IMR-90 (cell line): ENCODE measurements at regions not wholly inside any gene's neighbourhood (a gene's known extent, or its start where the extent isn't known, plus 50 kb on each side); places are given as distances from the start of the nearest gene placed in this dataset.

Experiments used
- ATAC-seq: fragments of 200-7000 bp; cut with Tn5 transposase; 2 replicates; pipeline ENCODE4 v1.9.1; 2020; ENCODE audit warnings: low read depth, mild to moderate bottlenecking, moderate library complexity
- BruUV-seq: library from RNA; stranded (reverse); fragments of 400-500 nt; replicated peaks from 2 replicates; lab custom pipeline; 2021; lab: Mats Ljungman, UMichigan
- CTCF ChIA-PET: fragments of 300-600 bp; formaldehyde crosslinking; extraction: SDS; loops from one replicate; lab custom pipeline; 2021; ENCODE audit warnings: antibody characterized with exemption; lab: Yijun Ruan, JAX
- POLR2A ChIA-PET: fragments of 300-600 bp; sonication (Branson Sonifier 250); formaldehyde crosslinking; loops from one replicate; lab custom pipeline; 2022; ENCODE audit warnings: antibody characterized with exemption; ENCODE audit not compliant: unreplicated experiment; lab: Charles Lee
- DNase-seq: peaks from one replicate; pipeline ENCODE4 v3.0.0; 2013
- H2AFZ ChIP-seq: replicated peaks from 2 replicates; pipeline ENCODE3; 2013; ENCODE audit warnings: low read length, mild to moderate bottlenecking; ENCODE audit not compliant: poor library complexity
- H2AK5ac ChIP-seq: 2 replicates; pipeline ENCODE4 v1.6.1; 2013; ENCODE audit warnings: low read depth, low read length, inconsistent platforms
- H2AK9ac ChIP-seq: replicated peaks from 2 replicates; pipeline ENCODE3; 2013; ENCODE audit warnings: mild to moderate bottlenecking, low read depth, low read length, moderate library complexity; ENCODE audit not compliant: poor library complexity
- H2BK120ac ChIP-seq: 2 replicates; pipeline ENCODE4 v1.6.1; 2013; ENCODE audit warnings: low read depth, low read length, inconsistent platforms
- H2BK15ac ChIP-seq: 3 replicates; pipeline ENCODE4 v1.6.1; 2013; ENCODE audit warnings: low read depth, low read length, inconsistent platforms
- H2BK20ac ChIP-seq: 2 replicates; pipeline ENCODE4 v1.6.1; 2013; ENCODE audit warnings: low read depth, mild to moderate bottlenecking, inconsistent platforms, low read length, moderate library complexity
- H2BK5ac ChIP-seq: 2 replicates; pipeline ENCODE4 v1.6.1; 2013; ENCODE audit warnings: mild to moderate bottlenecking, low read depth, low read length, inconsistent platforms; ENCODE audit not compliant: poor library complexity, severe bottlenecking
- H3K14ac ChIP-seq: replicated peaks from 2 replicates; pipeline ENCODE4 v1.6.1; 2013; ENCODE audit warnings: low read depth, low read length, inconsistent platforms
- H3K18ac ChIP-seq: 2 replicates; pipeline ENCODE4 v1.6.1; 2013; ENCODE audit warnings: low read depth, low read length, control low read depth
- H3K23ac ChIP-seq: 2 replicates; pipeline ENCODE4 v1.6.1; 2013; ENCODE audit warnings: low read depth, low read length, inconsistent platforms
- H3K27ac ChIP-seq: 2 replicates; pipeline ENCODE4 v1.5.1; 2013; ENCODE audit warnings: mild to moderate bottlenecking, control low read depth, low read length; ENCODE audit not compliant: insufficient read depth
- H3K27me3 ChIP-seq: 2 replicates; pipeline ENCODE4 v1.6.1; 2013; ENCODE audit warnings: low read length; ENCODE audit not compliant: control insufficient read depth, insufficient read depth
- H3K36me3 ChIP-seq: 2 replicates; pipeline ENCODE4 v1.6.1; 2013; ENCODE audit warnings: low read length, mixed read lengths; ENCODE audit not compliant: control insufficient read depth, insufficient read depth
- H3K4ac ChIP-seq: 2 replicates; pipeline ENCODE4 v1.6.1; 2013; ENCODE audit warnings: low read depth, low read length, inconsistent platforms
- H3K4me1 ChIP-seq: 2 replicates; pipeline ENCODE4 v1.6.1; 2013; ENCODE audit warnings: low read length, mixed read lengths; ENCODE audit not compliant: control insufficient read depth, insufficient read depth
- H3K4me2 ChIP-seq: 2 replicates; pipeline ENCODE4 v1.6.1; 2013; ENCODE audit warnings: low read depth, mild to moderate bottlenecking, control low read depth, low read length, moderate library complexity
- H3K4me3 ChIP-seq: 2 replicates; pipeline ENCODE4 v1.5.1; 2013; ENCODE audit warnings: low read depth, mild to moderate bottlenecking, control low read depth, low read length, moderate library complexity; ENCODE audit not compliant: insufficient read depth
- H3K56ac ChIP-seq: 2 replicates; pipeline ENCODE4 v1.6.1; 2013; ENCODE audit warnings: low read length, inconsistent platforms; ENCODE audit not compliant: insufficient read depth; ENCODE audit errors: extremely low read depth
- H3K79me1 ChIP-seq, 2 experiments: 2 replicates each; pipeline ENCODE4 v1.6.1; 2013; ENCODE audit warnings: low read length in 2 of 2, inconsistent platforms in 1 of 2, low read depth in 1 of 2
- H3K9ac ChIP-seq: 2 replicates; pipeline ENCODE4 v1.6.1; 2013; ENCODE audit warnings: low read depth, low read length, control low read depth
- H3K9me1 ChIP-seq: 2 replicates; pipeline ENCODE4 v1.6.1; 2013; ENCODE audit warnings: low read length, inconsistent platforms; ENCODE audit not compliant: insufficient read depth
- H3K9me3 ChIP-seq: 2 replicates; pipeline ENCODE4 v1.6.1; 2013; ENCODE audit warnings: low read length; ENCODE audit not compliant: control insufficient read depth, insufficient read depth
- H4K20me1 ChIP-seq: 2 replicates; pipeline ENCODE4 v1.6.1; 2013; ENCODE audit warnings: low read length, inconsistent platforms; ENCODE audit not compliant: insufficient read depth
- H4K5ac ChIP-seq: 2 replicates; pipeline ENCODE4 v1.6.1; 2013; ENCODE audit warnings: mild to moderate bottlenecking, low read depth, low read length, control low read depth
- H4K8ac ChIP-seq, 2 experiments: 2 replicates each; pipeline ENCODE4 v1.6.1; 2013; ENCODE audit warnings: low read depth in 2 of 2, low read length in 2 of 2, control low read depth in 1 of 2, inconsistent platforms in 1 of 2
- H4K91ac ChIP-seq: 2 replicates; pipeline ENCODE4 v1.6.1; 2013; ENCODE audit warnings: low read depth, low read length, inconsistent platforms; ENCODE audit not compliant: insufficient read depth
- BHLHE40 ChIP-seq: fragments of 150-350 bp; IDR thresholded peaks from 2 replicates; pipeline ENCODE4 v1.6.1; 2016; ENCODE audit warnings: mild to moderate bottlenecking, low read depth, low read length
- CEBPB ChIP-seq: IDR thresholded peaks from 2 replicates; pipeline ENCODE4 v1.6.1; 2012; ENCODE audit warnings: low read depth, low read length, improper control_type of control experiment
- CTCF ChIP-seq: conservative IDR thresholded peaks from 2 replicates; pipeline ENCODE4 v1.5.1; 2012; ENCODE audit warnings: mild to moderate bottlenecking, low read depth, low read length, improper control_type of control experiment
- MXI1 ChIP-seq: IDR thresholded peaks from 2 replicates; pipeline ENCODE4 v1.6.1; 2012; ENCODE audit warnings: low read depth, mild to moderate bottlenecking, low read length, moderate library complexity, borderline replicate concordance
- POLR2A ChIP-seq: IDR thresholded peaks from 2 replicates; pipeline ENCODE4 v1.6.1; 2012; ENCODE audit warnings: mild to moderate bottlenecking, low read depth, low read length
- WGBS, 2 experiments: methylation state at CpG; one replicate each; pipeline versions ENCODE4 v1.1.5 to v1.1.7; 2013; ENCODE audit warnings: missing lambda C conversion rate in 2 of 2; ENCODE audit not compliant: insufficient read length in 1 of 2; ENCODE audit errors: extremely low coverage in 2 of 2; 5-methylcytosine and 5-hydroxymethylcytosine counted together
- dilution Hi-C: fragments of 300-500 bp; cut with HindIII; formaldehyde crosslinking; loops from one replicate; pipeline ENCODE4 v1.14.3; 2018; ENCODE audit warnings: low sequenced_read_pairs; ENCODE audit not compliant: unreplicated experiment
- in situ Hi-C: fragments of 300-500 bp; cut with MboI; formaldehyde crosslinking; loops from 3 replicates; pipeline ENCODE4 v1.14.3; 2019; ENCODE audit warnings: low sequenced_read_pairs, inconsistent platforms, mixed read lengths
- intact Hi-C: fragments of 100-400 bp; cut with micrococcal nuclease; formaldehyde crosslinking; loops from 2 replicates; pipeline ENCODE4 v1.10.0; 2022

DNA sequence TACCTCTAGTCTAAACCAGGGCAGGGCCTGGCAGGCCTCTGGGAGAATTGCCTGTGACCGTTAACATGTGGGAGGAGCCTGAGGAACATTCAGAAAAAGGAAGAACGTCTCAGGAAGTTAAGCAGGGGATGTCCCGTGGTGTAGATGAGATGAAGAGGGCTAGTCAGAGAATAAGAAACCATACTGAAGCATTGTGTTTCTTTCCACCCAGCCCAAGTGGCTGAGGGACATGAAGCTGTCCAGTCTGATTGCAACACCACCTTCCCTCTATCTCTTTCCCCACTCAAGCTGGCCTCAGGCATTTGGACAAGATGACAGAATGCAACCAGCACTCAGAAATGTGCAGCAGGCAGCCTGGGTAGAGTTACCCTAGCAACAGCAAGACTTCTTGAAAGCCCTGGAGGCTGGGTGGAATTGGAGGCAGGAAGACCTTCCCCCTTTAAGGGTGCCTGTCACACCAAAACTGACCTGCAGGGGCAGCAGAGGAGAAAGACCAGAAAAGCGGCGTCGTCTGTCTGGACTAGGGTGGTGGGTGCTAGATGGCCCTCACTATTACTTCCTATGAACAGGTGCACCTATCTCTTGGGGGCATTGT lies 186.1 kb downstream of the UNC5CL start:
- TF ChIP-seq POLR2A (no peak), CTCF (0 out of 2 replicates have a peak, but pooled peaks have one; percentile 12), MXI1 (no peak), CEBPB (0 out of 2 replicates have a peak, but pooled peaks have one; percentile 16), BHLHE40 (no peak)
- no peaks in the 10 kb centered on the region for H3K9me3 ChIP-seq
- BruUV-seq, result no TSS peak
- H3K9me1 ChIP-seq, result no peaks in the 10 kb centered on the region
- H4K5ac ChIP-seq, result no peak overlapping the region
- H3K4ac ChIP-seq, result no peak overlapping the region
- ChIA-PET POLR2A (no interaction called here), CTCF (no interaction called here)
- H2AFZ ChIP-seq, result no peak overlapping the region
- no peak overlapping the region for H2BK15ac ChIP-seq
- no peak overlapping the region for H3K23ac ChIP-seq
- H3K36me3 ChIP-seq, result no peaks in the 10 kb centered on the region
- WGBS, 2 experiments, result no CpG with 5 or more reads among the region's 6 CpGs
- no peaks in the 10 kb centered on the region for H4K20me1 ChIP-seq
- no peak overlapping the region for H3K14ac ChIP-seq
- H3K56ac ChIP-seq, result no peak overlapping the region
- no peak overlapping the region for H2BK120ac ChIP-seq
- H3K27me3 ChIP-seq, result peaks cover 3% of the 10 kb centered on the region; the same call in 1 of the 2 replicates
- in situ Hi-C loops (no loop called here), dilution Hi-C loops (no loop called here), intact Hi-C loops (no loop called here)
- no peak overlapping the region for H2BK5ac ChIP-seq
- H2AK5ac ChIP-seq, result no peak overlapping the region
- DNase-seq (no peak), ATAC-seq (no peak)
- no peaks in the 10 kb centered on the region for H3K79me1 ChIP-seq
- H4K91ac ChIP-seq, result no peak overlapping the region
- H3K18ac ChIP-seq, result no peak overlapping the region
- H2BK20ac ChIP-seq, result no peak overlapping the region
- H3K4me1 ChIP-seq, result no peaks in the 10 kb centered on the region
- no peak overlapping the region for H3K4me3 ChIP-seq
- no peak overlapping the region for H2AK9ac ChIP-seq
- H3K27ac ChIP-seq, result no peak overlapping the region
- no peak overlapping the region for H3K9ac ChIP-seq
- H4K8ac ChIP-seq, result no peak overlapping the region
- no peak overlapping the region for H3K4me2 ChIP-seq
